IMR-90 (cell line): ENCODE measurements at regions not wholly inside any gene's neighbourhood (a gene's known extent, or its start where the extent isn't known, plus 50 kb on each side); places are given as distances from the start of the nearest gene placed in this dataset.

Source experiments
- ATAC-seq: fragments of 200-7000 bp; cut with Tn5 transposase; 2 replicates; pipeline ENCODE4 v1.9.1; 2020; ENCODE audit warnings: low read depth, mild to moderate bottlenecking, moderate library complexity
- BruUV-seq: library from RNA; stranded (reverse); fragments of 400-500 nt; replicated peaks from 2 replicates; lab custom pipeline; 2021; lab: Mats Ljungman, UMichigan
- CTCF ChIA-PET: fragments of 300-600 bp; formaldehyde crosslinking; extraction: SDS; loops from one replicate; lab custom pipeline; 2021; ENCODE audit warnings: antibody characterized with exemption; lab: Yijun Ruan, JAX
- POLR2A ChIA-PET: fragments of 300-600 bp; sonication (Branson Sonifier 250); formaldehyde crosslinking; loops from one replicate; lab custom pipeline; 2022; ENCODE audit warnings: antibody characterized with exemption; ENCODE audit not compliant: unreplicated experiment; lab: Charles Lee
- DNase-seq: peaks from one replicate; pipeline ENCODE4 v3.0.0; 2013
- H2AFZ ChIP-seq: replicated peaks from 2 replicates; pipeline ENCODE3; 2013; ENCODE audit warnings: low read length, mild to moderate bottlenecking; ENCODE audit not compliant: poor library complexity
- H2AK5ac ChIP-seq: 2 replicates; pipeline ENCODE4 v1.6.1; 2013; ENCODE audit warnings: low read depth, low read length, inconsistent platforms
- H2AK9ac ChIP-seq: replicated peaks from 2 replicates; pipeline ENCODE3; 2013; ENCODE audit warnings: mild to moderate bottlenecking, low read depth, low read length, moderate library complexity; ENCODE audit not compliant: poor library complexity
- H2BK120ac ChIP-seq: 2 replicates; pipeline ENCODE4 v1.6.1; 2013; ENCODE audit warnings: low read depth, low read length, inconsistent platforms
- H2BK15ac ChIP-seq: 3 replicates; pipeline ENCODE4 v1.6.1; 2013; ENCODE audit warnings: low read depth, low read length, inconsistent platforms
- H2BK20ac ChIP-seq: 2 replicates; pipeline ENCODE4 v1.6.1; 2013; ENCODE audit warnings: low read depth, mild to moderate bottlenecking, inconsistent platforms, low read length, moderate library complexity
- H2BK5ac ChIP-seq: 2 replicates; pipeline ENCODE4 v1.6.1; 2013; ENCODE audit warnings: mild to moderate bottlenecking, low read depth, low read length, inconsistent platforms; ENCODE audit not compliant: poor library complexity, severe bottlenecking
- H3K14ac ChIP-seq: replicated peaks from 2 replicates; pipeline ENCODE4 v1.6.1; 2013; ENCODE audit warnings: low read depth, low read length, inconsistent platforms
- H3K18ac ChIP-seq: 2 replicates; pipeline ENCODE4 v1.6.1; 2013; ENCODE audit warnings: low read depth, low read length, control low read depth
- H3K23ac ChIP-seq: 2 replicates; pipeline ENCODE4 v1.6.1; 2013; ENCODE audit warnings: low read depth, low read length, inconsistent platforms
- H3K27ac ChIP-seq: 2 replicates; pipeline ENCODE4 v1.5.1; 2013; ENCODE audit warnings: mild to moderate bottlenecking, control low read depth, low read length; ENCODE audit not compliant: insufficient read depth
- H3K27me3 ChIP-seq: 2 replicates; pipeline ENCODE4 v1.6.1; 2013; ENCODE audit warnings: low read length; ENCODE audit not compliant: control insufficient read depth, insufficient read depth
- H3K36me3 ChIP-seq: 2 replicates; pipeline ENCODE4 v1.6.1; 2013; ENCODE audit warnings: low read length, mixed read lengths; ENCODE audit not compliant: control insufficient read depth, insufficient read depth
- H3K4ac ChIP-seq: 2 replicates; pipeline ENCODE4 v1.6.1; 2013; ENCODE audit warnings: low read depth, low read length, inconsistent platforms
- H3K4me1 ChIP-seq: 2 replicates; pipeline ENCODE4 v1.6.1; 2013; ENCODE audit warnings: low read length, mixed read lengths; ENCODE audit not compliant: control insufficient read depth, insufficient read depth
- H3K4me2 ChIP-seq: 2 replicates; pipeline ENCODE4 v1.6.1; 2013; ENCODE audit warnings: low read depth, mild to moderate bottlenecking, control low read depth, low read length, moderate library complexity
- H3K4me3 ChIP-seq: 2 replicates; pipeline ENCODE4 v1.5.1; 2013; ENCODE audit warnings: low read depth, mild to moderate bottlenecking, control low read depth, low read length, moderate library complexity; ENCODE audit not compliant: insufficient read depth
- H3K56ac ChIP-seq: 2 replicates; pipeline ENCODE4 v1.6.1; 2013; ENCODE audit warnings: low read length, inconsistent platforms; ENCODE audit not compliant: insufficient read depth; ENCODE audit errors: extremely low read depth
- H3K79me1 ChIP-seq, 2 experiments: 2 replicates each; pipeline ENCODE4 v1.6.1; 2013; ENCODE audit warnings: low read length in 2 of 2, inconsistent platforms in 1 of 2, low read depth in 1 of 2
- H3K9ac ChIP-seq: 2 replicates; pipeline ENCODE4 v1.6.1; 2013; ENCODE audit warnings: low read depth, low read length, control low read depth
- H3K9me1 ChIP-seq: 2 replicates; pipeline ENCODE4 v1.6.1; 2013; ENCODE audit warnings: low read length, inconsistent platforms; ENCODE audit not compliant: insufficient read depth
- H3K9me3 ChIP-seq: 2 replicates; pipeline ENCODE4 v1.6.1; 2013; ENCODE audit warnings: low read length; ENCODE audit not compliant: control insufficient read depth, insufficient read depth
- H4K20me1 ChIP-seq: 2 replicates; pipeline ENCODE4 v1.6.1; 2013; ENCODE audit warnings: low read length, inconsistent platforms; ENCODE audit not compliant: insufficient read depth
- H4K5ac ChIP-seq: 2 replicates; pipeline ENCODE4 v1.6.1; 2013; ENCODE audit warnings: mild to moderate bottlenecking, low read depth, low read length, control low read depth
- H4K8ac ChIP-seq, 2 experiments: 2 replicates each; pipeline ENCODE4 v1.6.1; 2013; ENCODE audit warnings: low read depth in 2 of 2, low read length in 2 of 2, control low read depth in 1 of 2, inconsistent platforms in 1 of 2
- H4K91ac ChIP-seq: 2 replicates; pipeline ENCODE4 v1.6.1; 2013; ENCODE audit warnings: low read depth, low read length, inconsistent platforms; ENCODE audit not compliant: insufficient read depth
- BHLHE40 ChIP-seq: fragments of 150-350 bp; IDR thresholded peaks from 2 replicates; pipeline ENCODE4 v1.6.1; 2016; ENCODE audit warnings: mild to moderate bottlenecking, low read depth, low read length
- CEBPB ChIP-seq: IDR thresholded peaks from 2 replicates; pipeline ENCODE4 v1.6.1; 2012; ENCODE audit warnings: low read depth, low read length, improper control_type of control experiment
- CHD1 ChIP-seq: IDR thresholded peaks from 2 replicates; pipeline ENCODE4 v1.6.1; 2012; ENCODE audit warnings: low read depth, low read length, improper control_type of control experiment
- FOS ChIP-seq: fragments of 150-350 bp; IDR thresholded peaks from 2 replicates; pipeline ENCODE4 v1.6.1; 2016; ENCODE audit warnings: low read depth, low read length
- MAFK ChIP-seq: IDR thresholded peaks from 2 replicates; pipeline ENCODE4 v1.6.1; 2012; ENCODE audit warnings: low read depth, low read length, improper control_type of control experiment
- MAZ ChIP-seq: IDR thresholded peaks from 2 replicates; pipeline ENCODE4 v1.6.1; 2012; ENCODE audit warnings: low read depth, mild to moderate bottlenecking, low read length, improper control_type of control experiment, moderate library complexity, borderline replicate concordance
- MXI1 ChIP-seq: IDR thresholded peaks from 2 replicates; pipeline ENCODE4 v1.6.1; 2012; ENCODE audit warnings: low read depth, mild to moderate bottlenecking, low read length, moderate library complexity, borderline replicate concordance
- NFE2L2 ChIP-seq: fragments of 150-350 bp; IDR thresholded peaks from 2 replicates; pipeline ENCODE4 v1.6.1; 2016; ENCODE audit warnings: low read depth, mild to moderate bottlenecking, low read length
- POLR2A ChIP-seq: IDR thresholded peaks from 2 replicates; pipeline ENCODE4 v1.6.1; 2012; ENCODE audit warnings: mild to moderate bottlenecking, low read depth, low read length
- RAD21 ChIP-seq: IDR thresholded peaks from 2 replicates; pipeline ENCODE4 v1.6.1; 2012; ENCODE audit warnings: low read length, improper control_type of control experiment
- RCOR1 ChIP-seq: IDR thresholded peaks from 2 replicates; pipeline ENCODE4 v1.6.1; 2012; ENCODE audit warnings: mild to moderate bottlenecking, low read length, improper control_type of control experiment; ENCODE audit not compliant: insufficient replicate concordance
- RFX5 ChIP-seq: IDR thresholded peaks from 2 replicates; pipeline ENCODE4 v1.8.0; 2012; ENCODE audit warnings: low read depth, mild to moderate bottlenecking, low read length, moderate library complexity
- SMC3 ChIP-seq: fragments of 150-350 bp; IDR thresholded peaks from 2 replicates; pipeline ENCODE4 v1.6.1; 2016; ENCODE audit warnings: low read depth, mild to moderate bottlenecking, antibody characterized with exemption, low read length, moderate library complexity
- WGBS, 2 experiments: methylation state at CpG; one replicate each; pipeline versions ENCODE4 v1.1.5 to v1.1.7; 2013; ENCODE audit warnings: missing lambda C conversion rate in 2 of 2; ENCODE audit not compliant: insufficient read length in 1 of 2; ENCODE audit errors: extremely low coverage in 2 of 2; 5-methylcytosine and 5-hydroxymethylcytosine counted together
- dilution Hi-C: fragments of 300-500 bp; cut with HindIII; formaldehyde crosslinking; loops from one replicate; pipeline ENCODE4 v1.14.3; 2018; ENCODE audit warnings: low sequenced_read_pairs; ENCODE audit not compliant: unreplicated experiment
- in situ Hi-C: fragments of 300-500 bp; cut with MboI; formaldehyde crosslinking; loops from 3 replicates; pipeline ENCODE4 v1.14.3; 2019; ENCODE audit warnings: low sequenced_read_pairs, inconsistent platforms, mixed read lengths
- intact Hi-C: fragments of 100-400 bp; cut with micrococcal nuclease; formaldehyde crosslinking; loops from 2 replicates; pipeline ENCODE4 v1.10.0; 2022
- TF ChIP-seq, protein P1 (sequence below): fragments of 150-350 bp; IDR thresholded peaks from 2 replicates; pipeline ENCODE4 v1.6.1; 2016; ENCODE audit warnings: low read depth, mild to moderate bottlenecking, low read length, moderate library complexity, borderline replicate concordance
- TF ChIP-seq, protein P2 (sequence below): conservative IDR thresholded peaks from 2 replicates; pipeline ENCODE4 v1.5.1; 2012; ENCODE audit warnings: mild to moderate bottlenecking, low read depth, low read length, improper control_type of control experiment

- H2AK9ac ChIP-seq = no peak overlapping the region
- H3K9me1 ChIP-seq = 0 out of 2 replicates have a peak, but pooled peaks cover 3% of the 10 kb centered on the region
- H3K36me3 ChIP-seq = no peaks in the 10 kb centered on the region
- no peak overlapping the region for H2BK5ac ChIP-seq
- no peak overlapping the region for H3K18ac ChIP-seq
- H2AK5ac ChIP-seq = no peak overlapping the region
- H3K9ac ChIP-seq = no peak overlapping the region
- H4K20me1 ChIP-seq = no peaks in the 10 kb centered on the region
- no peak overlapping the region for H2BK120ac ChIP-seq
- DNase-seq (no peak), ATAC-seq (no peak)
- CTCF ChIA-PET = no interaction called here
- no peak overlapping the region for H2BK20ac ChIP-seq
- no peak overlapping the region for H4K91ac ChIP-seq
- no TSS peak for BruUV-seq
- TF ChIP-seq RFX5 (no peak), MAFK (no peak), RCOR1 (no peak), CHD1 (no peak), FOS (no peak), MXI1 (no peak), CEBPB (no peak), SMC3 (no peak), NFE2L2 (no peak), MAZ (no peak), POLR2A (no peak), BHLHE40 (no peak), RAD21 (no peak)
- TF ChIP-seq, protein P1, sequence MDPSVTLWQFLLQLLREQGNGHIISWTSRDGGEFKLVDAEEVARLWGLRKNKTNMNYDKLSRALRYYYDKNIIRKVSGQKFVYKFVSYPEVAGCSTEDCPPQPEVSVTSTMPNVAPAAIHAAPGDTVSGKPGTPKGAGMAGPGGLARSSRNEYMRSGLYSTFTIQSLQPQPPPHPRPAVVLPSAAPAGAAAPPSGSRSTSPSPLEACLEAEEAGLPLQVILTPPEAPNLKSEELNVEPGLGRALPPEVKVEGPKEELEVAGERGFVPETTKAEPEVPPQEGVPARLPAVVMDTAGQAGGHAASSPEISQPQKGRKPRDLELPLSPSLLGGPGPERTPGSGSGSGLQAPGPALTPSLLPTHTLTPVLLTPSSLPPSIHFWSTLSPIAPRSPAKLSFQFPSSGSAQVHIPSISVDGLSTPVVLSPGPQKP = no peak
- TF ChIP-seq, protein P2, sequence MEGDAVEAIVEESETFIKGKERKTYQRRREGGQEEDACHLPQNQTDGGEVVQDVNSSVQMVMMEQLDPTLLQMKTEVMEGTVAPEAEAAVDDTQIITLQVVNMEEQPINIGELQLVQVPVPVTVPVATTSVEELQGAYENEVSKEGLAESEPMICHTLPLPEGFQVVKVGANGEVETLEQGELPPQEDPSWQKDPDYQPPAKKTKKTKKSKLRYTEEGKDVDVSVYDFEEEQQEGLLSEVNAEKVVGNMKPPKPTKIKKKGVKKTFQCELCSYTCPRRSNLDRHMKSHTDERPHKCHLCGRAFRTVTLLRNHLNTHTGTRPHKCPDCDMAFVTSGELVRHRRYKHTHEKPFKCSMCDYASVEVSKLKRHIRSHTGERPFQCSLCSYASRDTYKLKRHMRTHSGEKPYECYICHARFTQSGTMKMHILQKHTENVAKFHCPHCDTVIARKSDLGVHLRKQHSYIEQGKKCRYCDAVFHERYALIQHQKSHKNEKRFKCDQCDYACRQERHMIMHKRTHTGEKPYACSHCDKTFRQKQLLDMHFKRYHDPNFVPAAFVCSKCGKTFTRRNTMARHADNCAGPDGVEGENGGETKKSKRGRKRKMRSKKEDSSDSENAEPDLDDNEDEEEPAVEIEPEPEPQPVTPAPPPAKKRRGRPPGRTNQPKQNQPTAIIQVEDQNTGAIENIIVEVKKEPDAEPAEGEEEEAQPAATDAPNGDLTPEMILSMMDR = no peak
- H3K4me2 ChIP-seq = no peak overlapping the region
- H3K56ac ChIP-seq = no peak overlapping the region
- H3K14ac ChIP-seq = no peak overlapping the region
- in situ Hi-C loops = no loop called here
- no CpG with 5 or more reads among the region's 2 CpGs for WGBS, 2 experiments
- H3K27ac ChIP-seq = no peak overlapping the region
- dilution Hi-C loops = no loop called here
- H4K8ac ChIP-seq = no peak overlapping the region
- H3K9me3 ChIP-seq = no peaks in the 10 kb centered on the region
- intact Hi-C loops = no loop called here
- H4K5ac ChIP-seq = no peak overlapping the region
- no peaks in the 10 kb centered on the region for H3K4me1 ChIP-seq
- no peak overlapping the region for H3K4ac ChIP-seq
- no peaks in the 10 kb centered on the region for H3K27me3 ChIP-seq
- H3K79me1 ChIP-seq = no peaks in the 10 kb centered on the region
- H3K4me3 ChIP-seq = no peak overlapping the region
- H3K23ac ChIP-seq = no peak overlapping the region
- POLR2A ChIA-PET = no interaction called here
- H2AFZ ChIP-seq = no peak overlapping the region
- no peak overlapping the region for H2BK15ac ChIP-seq
Observed at GRCh38 chr3:76035117-76035516, 249.8 kb upstream of the ZNF717 start.
